Neuron (in vitro differentiated cells): ENCODE measurements at regions not wholly inside any gene's neighbourhood (a gene's known extent, or its start where the extent isn't known, plus 50 kb on each side); places are given as distances from the start of the nearest gene placed in this dataset.
A peak's percentile ranks its signal among the peaks of the same experiment; 100 is the strongest.

Source experiments
- H2AFZ ChIP-seq: one replicate; pipeline ENCODE4 v1.6.1; 2013; ENCODE audit warnings: low read depth, mild to moderate bottlenecking, inconsistent platforms, low read length, moderate library complexity
- H3K27me3 ChIP-seq: one replicate; pipeline ENCODE4 v1.6.1; 2013; ENCODE audit warnings: low read length; ENCODE audit not compliant: insufficient read depth
- H3K36me3 ChIP-seq: one replicate; pipeline ENCODE4 v1.6.1; 2013; ENCODE audit warnings: low read length; ENCODE audit not compliant: insufficient read depth
- H3K4me1 ChIP-seq: one replicate; pipeline ENCODE4 v1.6.1; 2013; ENCODE audit warnings: low read length; ENCODE audit not compliant: insufficient read depth
- H3K4me3 ChIP-seq: 2 replicates; pipeline ENCODE4 v1.5.1; 2013; ENCODE audit warnings: mild to moderate bottlenecking, low read length, moderate library complexity
- H3K9me3 ChIP-seq: one replicate; pipeline ENCODE4 v1.6.1; 2013; ENCODE audit warnings: low read length

- Histone ChIP-seq H2AFZ (no peak overlapping the region), H3K36me3 (no peaks in the 10 kb centered on the region), H3K4me1 (peaks cover 13% of the 10 kb centered on the region), H3K27me3 (no peaks in the 10 kb centered on the region), H3K9me3 (peaks cover 4% of the 10 kb centered on the region), H3K4me3 (no peak overlapping the region)
Observed at GRCh38 chr21:16186742-16187141, 457.0 kb downstream of the USP25 start.

- Histone ChIP-seq H3K27me3 (no peaks in the 10 kb centered on the region), H2AFZ (no peak overlapping the region), H3K9me3 (peaks cover 4% of the 10 kb centered on the region)
Observed at GRCh38 chr21:16187603-16188301, 458.0 kb downstream of the USP25 start.

GRCh38 chr21:16192902-16193301 lies 463.1 kb downstream of the USP25 start:
- H3K4me3 ChIP-seq: no peak overlapping the region
- peaks cover 4% of the 10 kb centered on the region for H3K9me3 ChIP-seq
- H2AFZ ChIP-seq: no peak overlapping the region
- H3K4me1 ChIP-seq: peaks cover 27% of the 10 kb centered on the region
- no peaks in the 10 kb centered on the region for H3K27me3 ChIP-seq
- no peaks in the 10 kb centered on the region for H3K36me3 ChIP-seq

More at GRCh38 chr21:16187603-16188301, 458.0 kb downstream of the USP25 start:
- Histone ChIP-seq H3K4me1 (peaks cover 13% of the 10 kb centered on the region), H3K36me3 (no peaks in the 10 kb centered on the region), H3K4me3 (no peak overlapping the region)

- Histone ChIP-seq H3K4me3 (peak overlapping the region; percentile 100), H3K9me3 (peaks cover 6% of the 10 kb centered on the region), H3K36me3 (no peaks in the 10 kb centered on the region), H2AFZ (no peak overlapping the region), H3K27me3 (no peaks in the 10 kb centered on the region), H3K4me1 (peaks cover 27% of the 10 kb centered on the region)
Observed at GRCh38 chr21:16193496-16194094, 463.8 kb downstream of the USP25 start.

DNA sequence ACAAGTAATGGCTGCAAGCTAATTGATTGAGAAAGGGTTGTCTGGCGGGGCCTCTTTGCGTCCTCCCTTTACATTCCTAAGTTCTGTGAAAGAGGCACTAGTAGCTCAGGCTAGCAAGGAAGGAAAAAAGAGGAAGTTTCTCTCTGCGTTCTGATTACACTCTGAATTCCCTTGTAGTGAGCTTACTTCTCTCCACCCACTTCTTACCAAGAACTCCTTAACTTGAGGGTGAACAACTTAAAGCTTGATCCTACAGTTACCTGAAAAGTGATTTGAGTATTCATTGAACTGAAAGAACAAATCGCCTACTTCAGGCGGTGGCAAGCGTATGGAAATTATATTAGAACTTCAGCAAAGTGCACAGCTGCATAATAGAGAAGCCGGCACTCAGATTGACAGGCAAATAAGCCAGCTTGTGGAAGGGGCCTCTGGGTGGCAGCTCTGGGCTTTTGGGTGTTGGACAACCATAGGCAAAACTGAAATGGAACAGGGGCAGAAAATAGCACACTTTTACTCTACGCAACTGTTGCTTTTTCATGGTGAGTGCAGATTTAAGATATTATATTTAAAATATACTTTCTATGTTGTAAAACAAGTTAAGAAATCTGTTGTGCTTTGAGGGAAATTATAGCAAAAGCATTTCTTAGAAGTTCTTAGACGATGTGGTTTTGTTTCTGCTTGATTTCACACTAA lies 464.5 kb downstream of the USP25 start:
- H3K4me1 ChIP-seq: peaks cover 27% of the 10 kb centered on the region
- H3K4me3 ChIP-seq: peak overlapping the region; percentile 100
- peaks cover 8% of the 10 kb centered on the region for H3K9me3 ChIP-seq
- H3K27me3 ChIP-seq: no peaks in the 10 kb centered on the region
- no peaks in the 10 kb centered on the region for H3K36me3 ChIP-seq
- no peak overlapping the region for H2AFZ ChIP-seq

- Histone ChIP-seq H3K27me3 (no peaks in the 10 kb centered on the region), H3K36me3 (no peaks in the 10 kb centered on the region), H2AFZ (no peak overlapping the region), H3K9me3 (peaks cover 6% of the 10 kb centered on the region), H3K4me1 (peaks cover 27% of the 10 kb centered on the region), H3K4me3 (peak overlapping the region; percentile 100)
Observed at GRCh38 chr21:16194788-16195537, 465.2 kb downstream of the USP25 start.

DNA sequence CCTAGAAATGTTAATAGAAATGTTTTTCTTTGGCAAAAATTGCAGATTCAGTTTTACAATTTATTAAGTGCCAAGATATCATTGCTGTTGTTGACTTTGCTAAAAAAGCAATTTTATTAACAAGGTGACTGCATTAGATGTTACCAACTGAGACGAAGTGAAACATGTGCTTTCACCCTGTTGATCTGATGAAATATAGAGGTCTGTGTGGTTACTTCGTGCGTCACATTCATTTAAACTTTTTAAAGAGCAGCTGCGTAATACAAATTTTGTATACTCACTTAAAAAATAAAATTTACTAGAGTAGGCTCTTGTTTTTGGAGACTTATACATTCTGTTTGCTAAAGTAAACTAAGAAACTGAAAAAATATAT lies 465.7 kb downstream of the USP25 start:
- Histone ChIP-seq H2AFZ (no peak overlapping the region), H3K9me3 (peaks cover 8% of the 10 kb centered on the region), H3K36me3 (peaks cover 5% of the 10 kb centered on the region), H3K4me3 (peak overlapping the region; percentile 100), H3K27me3 (no peaks in the 10 kb centered on the region), H3K4me1 (peaks cover 27% of the 10 kb centered on the region)

DNA sequence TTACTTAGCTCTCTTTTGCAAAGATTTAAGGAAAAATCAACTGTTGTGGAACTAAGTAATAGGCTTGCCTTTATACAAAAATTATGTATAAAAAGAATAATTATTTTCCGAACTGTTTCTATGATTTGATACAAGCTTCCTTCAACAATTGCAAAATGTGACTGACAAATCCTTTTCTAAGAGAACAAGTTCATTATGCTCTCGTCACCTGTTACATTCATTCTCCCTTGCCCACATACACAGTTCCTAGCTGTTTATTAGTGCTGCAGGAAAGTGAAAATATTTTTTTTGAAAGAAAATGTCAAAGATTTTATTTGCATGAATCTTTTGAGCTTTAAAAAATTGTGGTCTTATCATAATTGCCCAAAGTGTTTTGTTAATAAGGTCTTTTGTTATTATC lies 466.2 kb downstream of the USP25 start:
- H3K4me1 ChIP-seq: peaks cover 27% of the 10 kb centered on the region
- H2AFZ ChIP-seq: no peak overlapping the region
- H3K36me3 ChIP-seq: peaks cover 8% of the 10 kb centered on the region
- peaks cover 12% of the 10 kb centered on the region for H3K9me3 ChIP-seq
- H3K27me3 ChIP-seq: no peaks in the 10 kb centered on the region
- H3K4me3 ChIP-seq: peak overlapping the region; percentile 100

GRCh38 chr21:16198546-16198945 lies 468.8 kb downstream of the USP25 start:
- Histone ChIP-seq H2AFZ (no peak overlapping the region), H3K36me3 (peaks cover 15% of the 10 kb centered on the region), H3K4me1 (peaks cover 19% of the 10 kb centered on the region), H3K9me3 (peaks cover 20% of the 10 kb centered on the region), H3K27me3 (no peaks in the 10 kb centered on the region), H3K4me3 (no peak overlapping the region)

GRCh38 chr21:16199539-16199938 lies 469.8 kb downstream of the USP25 start:
- H3K9me3 ChIP-seq: peaks cover 20% of the 10 kb centered on the region
- H3K27me3 ChIP-seq: no peaks in the 10 kb centered on the region
- peaks cover 15% of the 10 kb centered on the region for H3K36me3 ChIP-seq
- H3K4me1 ChIP-seq: peaks cover 17% of the 10 kb centered on the region
- no peak overlapping the region for H3K4me3 ChIP-seq
- no peak overlapping the region for H2AFZ ChIP-seq

DNA sequence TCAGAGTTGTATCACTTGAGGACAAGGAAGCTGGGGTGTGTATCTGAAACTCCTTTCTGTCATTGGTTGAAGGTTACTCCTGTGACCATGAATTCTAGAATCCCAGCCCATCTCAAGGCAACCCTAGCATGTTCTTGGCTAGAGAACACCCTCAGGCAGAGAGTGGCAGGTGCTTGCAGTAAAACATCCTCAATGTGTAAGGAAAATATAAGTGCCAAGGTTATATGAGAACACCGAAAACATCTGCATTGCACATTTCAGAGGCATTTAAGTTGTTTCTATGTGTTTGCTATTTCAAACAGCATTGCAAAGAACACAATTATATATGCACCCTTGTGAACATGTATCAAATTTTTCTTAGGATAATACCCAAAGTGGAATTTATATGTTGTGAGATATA lies 471.9 kb downstream of the USP25 start:
- Histone ChIP-seq H2AFZ (no peak overlapping the region), H3K9me3 (peaks cover 25% of the 10 kb centered on the region)

GRCh38 chr21:16205527-16205926 lies 475.7 kb downstream of the USP25 start:
- Histone ChIP-seq H3K4me1 (no peaks in the 10 kb centered on the region), H2AFZ (no peak overlapping the region), H3K9me3 (peaks cover 20% of the 10 kb centered on the region), H3K36me3 (peaks cover 14% of the 10 kb centered on the region), H3K27me3 (no peaks in the 10 kb centered on the region), H3K4me3 (no peak overlapping the region)

More for the DNA sequence above, 471.9 kb downstream of the USP25 start:
- peaks cover 7% of the 10 kb centered on the region for H3K4me1 ChIP-seq
- H3K36me3 ChIP-seq: peaks cover 15% of the 10 kb centered on the region
- H3K27me3 ChIP-seq: no peaks in the 10 kb centered on the region
- no peak overlapping the region for H3K4me3 ChIP-seq
